Psoas muscle (tissue), 7 donors: ENCODE measurements at regions not wholly inside any gene's neighbourhood (a gene's known extent, or its start where the extent isn't known, plus 50 kb on each side); places are given as distances from the start of the nearest gene placed in this dataset.

Source experiments
- ATAC-seq, 4 donors: fragments of 200-7000 bp; cut with Tn5 transposase; one replicate each; pipeline ENCODE4 v1.9.1; 2020; ENCODE audit warnings: moderate library complexity in 3 of 4, mild to moderate bottlenecking in 2 of 4
- DNase-seq, 2 donors: peaks; one replicate each; pipeline ENCODE4 v3.0.0-alpha.2; 2020
- H3K27ac ChIP-seq: fragments of 200-600 bp; one replicate; pipeline ENCODE4 v1.8.0; 2022
- H3K27me3 ChIP-seq, 3 donors: fragments of 200-600 bp in 1 of 3; one replicate each; pipeline versions ENCODE4 v1.6.1 to v1.8.0; 2013 to 2022; ENCODE audit warnings: low read length in 2 of 3, mild to moderate bottlenecking in 2 of 3, moderate library complexity in 1 of 3; ENCODE audit not compliant: insufficient read depth in 3 of 3
- H3K36me3 ChIP-seq, 2 donors: fragments of 200-600 bp in 1 of 2; one replicate each; pipeline versions ENCODE4 v1.6.1 to v1.8.0; 2013 to 2022; ENCODE audit warnings: low read depth in 1 of 2, mild to moderate bottlenecking in 1 of 2, moderate library complexity in 1 of 2; ENCODE audit not compliant: insufficient read depth in 1 of 2
- H3K4me1 ChIP-seq: fragments of 200-600 bp; one replicate; pipeline ENCODE4 v1.8.0; 2022
- H3K4me3 ChIP-seq: fragments of 200-600 bp; one replicate; pipeline ENCODE4 v1.8.0; 2022; ENCODE audit warnings: mild to moderate bottlenecking
- H3K9me3 ChIP-seq: fragments of 200-600 bp; one replicate; pipeline ENCODE4 v1.8.0; 2022
- CTCF ChIP-seq: fragments of 200-600 bp; IDR thresholded peaks from one replicate; pipeline ENCODE4 v1.8.0; 2022; ENCODE audit warnings: antibody characterized with exemption
- WGBS, 3 donors: extraction: QIAGEN DNeasy Blood & Tissue Kit; methylation state at CpG; one replicate each; pipeline versions ENCODE4 v1.1.6 to v1.1.7; 2013; 5-methylcytosine and 5-hydroxymethylcytosine counted together
- intact Hi-C, 2 donors: fragments of 100-400 bp; cut with DNase I; formaldehyde crosslinking; loops; one replicate each; pipeline versions ENCODE4 v1.11.0 to v1.14.2; 2022
- donor health status: healthy with polysubstance abuse.
- donor health status: DM: no; HTN: no; CAD: no; lungs with moderate emphysema.
- donor health status: Bipolar disorder and iron deficiency.
- donor health status: healthy.
- donor health status: DM: yes; HTN: yes; CAD: no.
- donor health status: DM: no; HTN: no; CAD: no.
- donor health status: DM: yes; HTN: yes; CAD: no.

GRCh38 chr14:84209031-84209430 lies 1320.9 kb upstream of the FLRT2 start:
- Histone ChIP-seq H3K4me1 (no peaks in the 10 kb centered on the region), H3K36me3 (no peaks in the 10 kb centered on the region), H3K4me3 (no peak overlapping the region), H3K27ac (no peak overlapping the region), H3K9me3 (no peaks in the 10 kb centered on the region), H3K27me3 (no peaks in the 10 kb centered on the region)
- DNase-seq (no peak), ATAC-seq (no peak)
- WGBS, 3 donors, result 68 to 86% (median 72%) methylated on average over 1 of the region's 1 CpG
- intact Hi-C loops, result no loop called here
- no peak for TF ChIP-seq CTCF

GRCh38 chr14:84217066-84217465 lies 1312.9 kb upstream of the FLRT2 start:
- ATAC-seq (no peak), DNase-seq (no peak)
- intact Hi-C loops, result no loop called here
- Histone ChIP-seq H3K27ac (no peak overlapping the region), H3K9me3 (peaks cover 6% of the 10 kb centered on the region), H3K36me3 (no peaks in the 10 kb centered on the region), H3K27me3 (no peaks in the 10 kb centered on the region), H3K4me1 (no peaks in the 10 kb centered on the region), H3K4me3 (no peak overlapping the region)
- no peak for TF ChIP-seq CTCF
- 39 to 60% (median 60%) methylated on average over 1 of the region's 1 CpG for WGBS, 3 donors

- ATAC-seq, result no peak
- DNase-seq, result no peak
- intact Hi-C loops, result no loop called here
- 26 to 43% (median 27%) methylated on average over 1 of the region's 1 CpG for WGBS, 3 donors
- Histone ChIP-seq H3K4me3 (no peak overlapping the region), H3K27ac (no peak overlapping the region), H3K36me3 (no peaks in the 10 kb centered on the region), H3K4me1 (no peaks in the 10 kb centered on the region), H3K9me3 (no peaks in the 10 kb centered on the region), H3K27me3 (no peaks in the 10 kb centered on the region)
- TF ChIP-seq CTCF, result no peak
Observed at GRCh38 chr14:84225268-84225667, 1304.7 kb upstream of the FLRT2 start.

GRCh38 chr14:84228702-84229101 lies 1301.2 kb upstream of the FLRT2 start:
- no peak for TF ChIP-seq CTCF
- Histone ChIP-seq H3K27ac (no peak overlapping the region), H3K4me3 (no peak overlapping the region), H3K36me3 (no peaks in the 10 kb centered on the region), H3K9me3 (no peaks in the 10 kb centered on the region), H3K4me1 (no peaks in the 10 kb centered on the region), H3K27me3 (no peaks in the 10 kb centered on the region)
- 35 to 53% (median 39%) methylated on average over 3 of the region's 3 CpGs for WGBS, 3 donors
- no peak for DNase-seq
- ATAC-seq, result no peak
- intact Hi-C loops, result no loop called here

GRCh38 chr14:84234281-84234680 lies 1295.7 kb upstream of the FLRT2 start:
- no peaks in the 10 kb centered on the region for H3K36me3 ChIP-seq
- no peak for TF ChIP-seq CTCF
- no peaks in the 10 kb centered on the region for H3K4me1 ChIP-seq
- no peak overlapping the region for H3K27ac ChIP-seq
- 90 to 94% (median 92%) methylated on average over 7 of the region's 7 CpGs for WGBS, 3 donors
- intact Hi-C loops, result no loop called here
- no peaks in the 10 kb centered on the region for H3K9me3 ChIP-seq
- DNase-seq, result no peak
- no peak overlapping the region for H3K4me3 ChIP-seq
- no peak for ATAC-seq
- H3K27me3 ChIP-seq, result no peaks in the 10 kb centered on the region
